Fibroblast of peridontal ligament (primary cell): ENCODE measurements at regions not wholly inside any gene's neighbourhood (a gene's known extent, or its start where the extent isn't known, plus 50 kb on each side); places are given as distances from the start of the nearest gene placed in this dataset.
"Not testable (repeated sequence)": the region's sequence is repeated elsewhere in the genome, so short reads cannot be mapped to it uniquely, and the experiment has no call there.

Experiments used
- DNase-seq: peaks from one replicate; pipeline ENCODE4 v3.0.0-alpha.2; 2010; ENCODE audit errors: extremely low read depth

DNA sequence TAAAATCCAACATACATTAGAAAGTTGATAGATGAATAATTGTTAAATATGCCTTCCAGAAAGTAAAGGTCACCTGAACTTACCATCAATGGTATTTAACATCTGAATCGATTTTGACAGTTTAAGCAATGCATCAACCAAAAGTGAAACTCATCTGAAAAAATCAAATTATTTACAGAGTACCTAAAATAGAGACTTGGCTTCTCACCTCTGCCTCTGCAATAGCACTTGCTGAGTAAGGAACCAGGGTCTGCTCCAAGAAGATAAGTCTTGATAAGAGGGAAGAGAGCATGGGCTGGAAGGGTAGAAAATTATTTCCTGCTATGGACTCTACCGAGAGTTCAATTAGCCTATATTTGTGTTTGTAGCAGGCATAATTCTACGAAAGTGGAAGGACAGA lies 868.3 kb downstream of the STIM2 start:
- DNase-seq, result no peak

DNA sequence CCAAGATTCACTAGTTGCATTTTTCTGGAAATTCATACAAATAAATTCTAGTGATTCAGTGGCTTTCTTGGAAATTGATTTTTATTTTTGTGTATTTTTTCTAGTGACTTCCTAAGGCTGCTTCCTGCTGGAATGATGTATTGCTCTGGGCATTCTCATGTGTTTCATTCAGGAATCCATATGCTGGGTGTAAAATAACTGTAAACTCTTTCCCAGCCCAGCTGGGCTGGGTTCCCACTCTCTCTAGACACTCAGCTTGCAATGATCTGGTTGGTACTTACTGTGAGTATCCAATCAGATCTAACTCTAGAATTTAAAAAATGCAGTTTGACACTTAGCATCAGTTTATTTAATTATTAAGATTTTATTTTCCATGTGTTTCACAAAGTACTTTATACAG lies 882.2 kb downstream of the STIM2 start:
- no peak for DNase-seq

DNA sequence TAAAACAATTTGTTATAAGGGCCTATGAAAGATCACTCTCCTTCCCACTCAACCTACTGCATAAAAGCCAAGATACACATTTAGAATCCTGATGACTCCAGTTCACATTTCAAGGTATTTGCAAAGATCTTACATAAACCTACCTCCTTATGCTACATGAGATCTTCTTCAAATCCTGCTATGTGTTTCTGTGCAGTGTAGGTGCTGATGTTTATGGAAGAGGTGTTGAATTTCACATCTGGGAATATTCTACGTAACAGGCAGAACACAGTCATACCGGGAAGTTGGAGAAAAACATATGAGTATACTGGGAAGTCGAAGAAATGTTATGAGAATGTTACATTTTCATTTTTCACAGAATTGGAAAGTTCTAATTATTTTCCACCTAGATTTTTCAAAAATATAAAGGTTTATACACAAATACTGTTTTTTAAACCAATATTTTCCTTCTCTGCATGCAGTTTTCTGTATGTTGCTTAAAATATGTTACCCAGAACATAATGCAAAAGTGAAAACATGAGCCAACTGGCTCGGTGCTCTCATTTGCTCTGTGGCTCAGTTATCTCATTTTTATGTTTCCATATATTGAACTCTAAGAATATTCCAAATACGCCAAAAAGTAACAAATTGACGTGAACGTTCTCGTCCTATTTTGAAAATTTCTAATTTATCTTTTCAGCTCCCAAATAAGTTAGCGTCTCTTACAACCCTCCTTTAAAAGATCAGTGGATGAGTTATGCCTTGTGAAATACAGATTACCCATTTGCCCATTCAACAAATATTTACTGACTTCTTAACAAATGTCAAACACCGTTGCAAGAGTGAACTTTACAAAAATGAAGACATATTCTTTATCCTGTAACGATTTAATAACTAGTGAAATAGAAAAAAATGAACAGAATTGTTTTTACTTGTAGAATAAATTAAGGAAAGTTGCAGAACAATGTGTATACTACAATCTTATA lies 899.3 kb downstream of the STIM2 start:
- DNase-seq, result no peak

DNA sequence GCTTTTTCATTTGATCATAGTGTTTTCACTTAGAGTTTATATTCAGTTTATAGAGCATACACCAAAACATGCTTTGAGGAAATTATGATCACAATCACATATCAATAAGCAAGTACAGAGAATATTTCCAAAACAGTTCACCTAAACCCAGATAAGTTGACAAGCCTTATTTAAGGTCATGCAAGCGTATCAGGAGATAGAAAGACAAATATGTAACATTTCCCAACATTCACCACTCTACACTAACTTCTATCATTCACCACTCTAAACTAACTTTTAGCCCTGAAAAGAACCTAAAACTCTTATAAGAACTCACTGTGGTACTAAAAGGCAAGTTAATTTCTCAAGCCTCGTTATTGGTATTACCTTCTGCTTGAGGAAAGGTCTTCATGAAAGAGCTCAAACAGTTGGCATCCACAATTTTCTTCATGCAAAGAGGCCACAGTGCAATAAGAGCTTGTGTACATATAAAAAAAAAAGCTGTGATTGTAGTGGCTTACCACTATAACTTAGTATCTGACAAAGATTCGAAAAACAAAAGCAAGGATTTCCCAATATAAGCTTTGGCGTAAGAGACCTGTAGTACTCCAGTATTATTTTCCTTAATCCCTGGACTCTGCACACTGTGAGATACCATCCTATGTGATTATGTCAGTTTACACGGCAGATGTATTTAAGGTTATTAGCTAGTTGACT lies 903.3 kb downstream of the STIM2 start:
- no peak for DNase-seq

DNA sequence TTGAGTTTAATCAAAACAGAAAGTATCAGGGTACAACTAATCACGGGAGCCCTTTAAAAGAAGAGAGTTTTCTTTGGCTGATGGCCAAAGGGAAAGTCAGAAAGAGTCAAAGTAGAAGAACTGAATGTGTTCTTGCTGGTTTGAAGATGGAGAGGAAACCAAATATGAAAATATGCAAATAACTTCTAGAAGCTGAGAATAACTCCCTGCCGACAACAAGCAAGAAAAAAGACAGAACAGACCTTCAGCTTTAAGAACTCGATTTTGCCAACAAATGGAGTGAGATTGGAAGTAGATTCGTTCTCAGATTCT lies 903.8 kb downstream of the STIM2 start:
- no peak for DNase-seq

DNA sequence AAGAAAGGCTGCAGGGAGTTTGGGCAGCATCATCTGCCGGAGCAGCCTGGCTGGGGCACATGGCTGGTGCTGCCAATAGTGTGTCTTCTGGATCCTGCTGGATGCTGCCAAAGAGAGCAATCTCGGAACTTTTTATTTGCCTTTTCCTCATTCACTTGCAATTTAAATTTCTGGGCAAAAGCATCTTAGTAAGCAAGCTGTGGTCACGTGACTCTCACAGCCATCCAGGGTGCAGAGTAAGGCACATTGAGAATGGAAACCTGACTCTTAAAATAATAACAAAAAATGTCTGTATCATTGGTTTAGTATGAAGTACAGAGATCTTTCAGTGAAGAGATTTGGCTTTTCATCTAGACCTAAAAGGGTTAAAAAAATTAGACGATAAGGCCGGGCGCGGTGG lies 910.3 kb downstream of the STIM2 start:
- DNase-seq, result no peak

DNA sequence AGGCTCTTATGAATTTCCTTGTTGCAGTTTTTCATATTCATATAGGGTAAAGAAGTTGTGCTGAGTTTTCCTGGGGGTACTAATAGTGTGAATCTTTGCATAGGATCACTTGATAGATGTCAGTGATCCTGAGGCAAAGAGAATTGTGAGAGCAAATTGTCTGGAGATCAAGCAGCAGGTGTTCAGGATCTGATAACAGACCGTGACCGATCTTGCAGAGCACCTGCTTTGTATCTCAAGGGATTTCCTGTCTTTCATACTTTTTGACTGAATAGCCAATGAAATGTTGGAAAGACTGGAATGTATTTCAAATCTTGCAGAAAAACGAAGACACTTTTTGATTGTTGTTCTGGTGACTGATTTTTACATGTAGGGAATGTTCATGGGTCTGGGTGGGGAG lies 914.5 kb downstream of the STIM2 start:
- no peak for DNase-seq

DNA sequence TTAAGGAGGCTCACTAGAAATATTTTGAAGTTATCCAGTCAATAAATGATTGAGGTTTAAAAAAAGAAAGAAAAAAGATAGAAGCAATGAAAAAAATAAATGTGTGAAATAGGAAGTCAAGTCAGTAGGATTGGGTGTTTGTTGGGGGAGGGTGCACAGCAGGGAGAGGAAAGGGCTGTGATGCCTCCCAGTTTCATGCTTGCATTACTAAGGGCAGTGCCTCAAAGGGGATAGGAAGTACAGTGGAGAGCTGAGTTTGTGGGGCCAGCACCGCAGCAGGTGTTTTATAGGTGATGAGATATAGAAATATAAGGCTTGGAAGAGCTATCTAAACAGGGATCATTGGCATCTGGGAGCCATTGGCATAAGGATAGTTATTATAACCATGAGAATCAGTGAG lies 919.2 kb downstream of the STIM2 start:
- no peak for DNase-seq

DNA sequence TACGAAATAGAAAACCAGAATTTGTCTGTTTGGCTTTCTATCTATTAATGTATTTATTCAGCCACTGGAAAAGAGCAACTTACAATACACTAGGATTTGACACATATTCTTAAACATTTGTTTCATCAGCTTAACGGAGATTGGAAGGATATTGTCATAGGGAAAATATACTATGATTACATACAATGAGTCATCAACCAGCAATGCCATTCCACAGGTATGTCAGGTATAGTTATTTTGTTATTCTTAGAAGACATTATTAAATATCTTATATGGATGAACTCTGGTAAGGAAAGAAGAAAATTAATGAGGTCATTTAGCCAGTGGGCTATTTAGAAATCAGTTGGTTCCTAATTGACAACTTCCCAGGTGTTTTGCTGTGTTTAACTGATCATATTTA lies 926.6 kb downstream of the STIM2 start:
- no peak for DNase-seq

DNA sequence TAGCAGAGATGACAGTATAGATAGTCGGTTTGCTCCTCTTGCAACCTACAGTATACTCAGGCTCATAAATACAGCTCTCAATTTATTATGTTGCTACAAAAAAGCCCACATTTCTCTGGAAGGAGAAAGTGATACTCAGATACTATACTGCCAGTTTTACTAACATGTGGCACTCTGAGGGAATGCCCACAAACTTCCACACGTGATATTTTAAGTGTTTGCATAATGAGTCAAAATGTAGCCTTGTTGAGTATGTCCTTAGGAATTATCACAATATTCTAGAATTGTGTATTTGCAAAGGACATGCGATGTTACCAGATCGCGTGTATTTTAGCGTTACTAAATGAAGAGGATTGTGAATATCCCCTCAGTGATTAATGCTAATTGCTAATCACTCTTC lies 929.1 kb downstream of the STIM2 start:
- DNase-seq, result no peak

DNA sequence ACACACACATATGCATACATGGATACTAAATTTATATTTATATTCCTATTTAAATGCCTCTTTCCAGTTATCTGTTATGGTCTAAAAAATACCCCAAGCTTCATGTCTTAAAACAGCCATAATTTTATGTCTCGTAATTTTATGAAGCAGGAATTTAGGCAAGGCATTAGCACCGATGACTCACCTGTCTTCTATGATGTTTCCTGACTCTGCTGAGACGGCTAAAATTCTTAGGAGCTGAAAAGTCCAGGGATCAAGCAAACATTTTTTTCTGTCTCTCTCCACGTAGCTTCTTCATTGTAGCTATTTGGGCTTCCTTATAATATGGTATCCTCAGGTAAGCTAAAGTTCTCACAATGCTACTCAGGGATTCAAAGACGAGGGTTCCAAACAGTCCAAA lies 930.3 kb downstream of the STIM2 start:
- DNase-seq, result no peak

DNA sequence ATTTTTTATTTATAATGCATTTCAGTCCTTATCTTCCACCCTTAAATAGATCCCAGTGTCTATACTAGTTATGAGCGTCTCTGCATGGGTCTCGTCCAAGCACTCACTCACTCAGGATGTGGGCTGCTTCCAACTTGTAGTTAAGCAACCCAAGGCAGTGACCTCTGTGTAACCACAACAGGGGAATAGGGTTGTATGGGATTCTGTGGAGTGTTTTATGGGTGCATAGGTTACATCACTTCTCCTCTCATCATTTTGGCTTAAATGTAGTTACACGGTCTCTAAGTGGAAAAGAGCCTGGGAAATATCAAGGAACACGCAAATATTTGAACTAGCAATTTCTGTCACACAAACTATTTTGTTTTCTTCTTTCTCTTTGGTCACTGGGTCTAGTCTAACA lies 931.0 kb downstream of the STIM2 start:
- DNase-seq, result no peak

DNA sequence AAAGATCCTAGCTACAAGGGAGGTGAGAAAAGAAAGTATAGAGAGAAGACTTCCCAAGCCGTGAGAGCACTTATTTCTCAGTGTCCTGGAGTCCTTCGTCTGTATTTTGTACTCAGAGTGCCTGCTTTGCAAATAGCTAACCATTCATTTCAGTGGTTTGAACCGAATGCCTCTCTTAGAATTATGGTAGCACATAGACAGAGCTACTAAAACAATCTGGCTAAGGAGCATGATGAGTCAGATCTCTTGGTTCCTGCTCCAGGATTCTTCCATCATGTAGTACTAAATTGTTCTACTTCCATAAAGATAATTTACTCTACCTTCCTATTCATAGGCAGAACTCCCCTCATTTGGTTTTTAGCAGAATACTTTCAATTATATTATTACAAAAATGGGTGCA lies 946.6 kb downstream of the STIM2 start:
- DNase-seq, result no peak

DNA sequence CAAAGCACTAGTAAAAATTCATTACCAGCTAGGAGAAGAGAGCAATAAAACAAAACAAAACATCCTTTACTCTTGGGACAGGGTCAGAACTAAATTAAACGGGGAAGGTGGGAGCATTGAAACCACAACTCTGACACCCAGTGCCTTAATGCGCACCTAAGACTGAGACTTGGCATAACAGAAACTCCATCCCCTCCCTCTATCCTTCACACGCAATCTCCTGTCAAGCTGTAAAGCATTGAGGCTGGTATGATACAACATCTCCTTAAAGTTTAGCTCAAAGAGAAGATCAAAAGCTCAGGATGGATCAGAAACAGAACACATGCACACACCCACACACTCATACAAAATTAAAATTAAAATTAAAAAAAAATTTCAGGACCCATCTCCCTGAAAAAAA lies 951.3 kb downstream of the STIM2 start:
- DNase-seq, result no peak

DNA sequence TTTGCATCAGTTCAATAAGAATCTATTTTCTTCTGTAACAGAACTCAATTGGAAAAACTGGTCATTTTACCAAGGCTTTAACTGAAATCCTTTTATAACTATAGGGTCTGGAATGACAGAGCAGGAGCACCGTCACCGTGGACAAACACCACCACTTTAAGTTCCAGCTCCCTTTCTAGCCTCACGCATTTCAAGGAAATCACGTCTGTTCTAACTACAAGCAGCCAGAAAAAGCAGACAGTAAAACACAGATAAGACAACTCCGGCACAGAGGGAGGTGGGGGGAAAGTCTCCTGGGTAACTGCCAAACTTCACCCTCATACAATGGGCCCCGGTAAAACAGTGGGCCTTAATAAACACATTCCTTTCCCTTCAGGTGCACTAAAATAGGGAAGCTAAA lies 952.6 kb downstream of the STIM2 start:
- not testable (repeated sequence) for DNase-seq

DNA sequence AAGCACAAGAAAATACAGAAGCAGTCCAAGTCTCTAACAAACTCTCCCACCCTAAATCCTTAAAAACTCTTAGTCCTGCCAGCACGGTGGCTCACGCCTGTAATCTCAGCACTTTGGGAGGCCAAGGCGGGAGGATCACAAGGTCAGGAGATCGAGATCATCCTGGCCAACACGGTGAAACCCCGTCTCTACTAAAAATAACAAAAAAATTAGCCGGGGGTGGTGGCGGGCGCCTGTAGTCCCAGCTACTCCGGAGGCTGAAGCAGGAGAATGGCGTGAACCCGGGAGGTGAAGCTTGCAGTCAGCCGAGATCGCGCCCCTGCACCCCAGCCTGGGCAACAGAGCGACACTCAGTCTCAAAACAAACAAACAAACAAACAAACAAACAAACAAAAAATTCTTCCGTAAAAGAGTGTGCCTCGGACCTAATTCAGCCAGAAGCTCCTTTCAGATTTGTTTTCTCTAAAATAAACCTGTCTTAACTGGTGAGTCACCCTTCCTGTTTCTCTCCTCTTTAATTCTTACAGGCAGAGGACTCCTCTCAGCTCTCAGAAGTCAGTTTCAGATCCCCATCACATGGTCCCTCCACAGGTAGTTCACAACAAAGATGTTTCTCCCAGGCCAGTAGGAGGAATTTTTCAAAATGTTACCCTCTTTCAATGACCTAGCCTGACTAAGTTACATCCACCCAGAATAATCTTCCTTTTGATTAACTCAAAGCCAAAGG lies 953.2 kb downstream of the STIM2 start:
- DNase-seq, result not testable (repeated sequence)

DNA sequence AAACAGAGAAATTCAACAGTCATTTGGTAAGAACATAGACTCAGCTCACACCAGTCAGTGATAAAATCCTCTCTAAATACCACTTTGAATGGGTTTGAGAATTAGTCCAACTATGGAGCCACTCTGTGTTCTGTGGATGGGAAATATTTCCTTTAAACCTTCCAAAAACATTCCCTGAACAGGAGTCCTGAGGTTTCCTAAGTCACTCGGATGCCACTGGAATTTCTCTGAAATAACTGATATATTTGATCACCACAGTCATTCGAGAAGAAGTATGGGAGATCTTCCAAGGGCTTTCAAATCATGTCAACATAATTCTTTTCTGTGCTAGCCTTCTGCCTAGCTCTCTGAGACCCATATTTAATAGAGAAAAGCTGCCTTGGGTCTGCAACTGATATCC lies 958.6 kb downstream of the STIM2 start:
- DNase-seq, result no peak

DNA sequence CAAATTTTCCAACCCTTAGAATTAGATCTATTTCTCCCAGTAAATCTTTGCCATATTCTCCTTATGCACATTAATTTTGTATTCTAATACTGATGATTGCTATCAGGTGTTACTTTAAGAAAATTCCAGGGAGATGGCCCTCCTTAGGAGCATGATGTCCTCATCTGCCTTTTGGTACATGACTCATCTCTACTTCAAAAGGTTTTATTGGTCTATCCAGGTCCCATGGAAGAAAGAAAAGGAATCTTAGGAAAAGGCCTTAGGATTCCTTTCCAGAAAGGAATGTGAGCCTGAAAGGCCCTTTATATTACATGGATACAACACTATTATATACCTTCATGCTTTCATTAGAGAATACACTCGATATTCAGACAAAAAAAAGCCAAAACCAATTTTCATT lies 968.2 kb downstream of the STIM2 start:
- DNase-seq, result no peak

DNA sequence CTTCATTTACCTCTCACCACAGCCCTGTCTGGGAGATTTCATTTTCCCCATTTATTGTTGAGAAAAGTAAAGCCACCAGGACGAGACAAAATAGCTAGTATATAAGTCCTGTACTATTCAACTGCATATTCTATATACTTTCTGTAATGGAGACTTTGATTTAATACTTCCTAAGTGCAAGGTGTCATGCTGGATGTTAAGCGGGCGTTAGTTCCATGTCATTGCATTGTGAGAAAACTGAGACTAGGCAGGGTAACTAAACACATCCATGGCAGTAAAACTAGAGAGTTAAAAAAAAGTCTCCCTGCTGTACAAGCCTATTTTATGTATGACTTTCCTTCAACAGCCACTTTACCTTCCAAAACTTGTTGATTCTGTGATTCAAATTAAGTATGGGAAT lies 969.6 kb downstream of the STIM2 start:
- DNase-seq, result no peak

DNA sequence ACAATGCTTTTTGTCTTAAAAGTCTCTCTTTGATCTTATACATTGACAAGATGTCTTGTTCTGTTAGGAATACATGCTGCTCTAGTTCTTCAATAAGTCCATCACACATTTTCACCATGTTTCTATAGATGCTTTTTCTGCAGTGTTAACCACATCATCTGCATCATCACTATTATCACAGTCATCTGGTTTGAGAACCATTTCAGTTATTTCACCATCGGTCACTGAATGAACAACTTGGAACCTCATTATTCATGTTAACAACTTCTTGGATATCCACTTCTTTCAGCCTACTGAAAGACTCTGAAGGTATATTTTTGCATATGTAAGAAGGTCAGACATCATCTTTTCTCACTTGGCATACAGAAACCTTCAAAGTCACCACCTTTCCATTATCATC lies 975.2 kb downstream of the STIM2 start:
- DNase-seq, result no peak

DNA sequence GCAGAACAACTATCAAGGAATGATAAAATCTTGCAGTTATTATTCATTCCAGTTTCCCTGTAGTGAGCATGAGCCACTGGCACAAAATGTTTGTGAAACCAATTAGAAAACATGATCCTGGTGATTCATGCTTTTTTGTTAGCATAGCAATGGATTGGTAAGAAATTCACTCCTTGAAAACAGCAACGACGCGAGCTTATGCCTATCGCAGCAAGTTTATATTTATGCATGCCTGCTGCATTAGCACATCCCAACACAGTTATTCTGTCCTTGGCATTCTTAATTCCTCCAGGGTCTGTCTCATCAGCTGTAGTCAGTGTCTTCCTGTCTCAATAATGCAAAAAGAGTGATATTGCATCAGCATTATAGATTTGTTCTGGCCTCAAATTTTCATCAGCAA lies 975.9 kb downstream of the STIM2 start:
- DNase-seq, result no peak

DNA sequence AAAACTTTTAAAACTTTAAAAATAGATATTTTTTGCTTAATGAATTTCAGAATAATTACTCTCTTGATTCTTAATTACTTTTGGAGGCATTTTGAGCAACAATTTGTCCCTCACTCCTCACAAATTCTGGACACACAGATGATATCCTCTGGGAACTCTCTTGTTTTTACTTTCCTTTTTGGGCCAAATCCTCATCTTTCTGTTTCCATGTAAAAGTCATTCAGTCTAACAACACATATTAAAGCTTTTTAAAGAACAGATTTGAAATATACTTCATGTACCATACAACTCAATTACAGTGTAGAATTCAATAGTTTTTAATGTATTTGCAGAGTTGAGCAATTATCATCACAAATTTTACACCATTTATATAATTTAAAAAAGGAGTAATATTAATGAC lies 983.1 kb downstream of the STIM2 start:
- DNase-seq, result no peak

DNA sequence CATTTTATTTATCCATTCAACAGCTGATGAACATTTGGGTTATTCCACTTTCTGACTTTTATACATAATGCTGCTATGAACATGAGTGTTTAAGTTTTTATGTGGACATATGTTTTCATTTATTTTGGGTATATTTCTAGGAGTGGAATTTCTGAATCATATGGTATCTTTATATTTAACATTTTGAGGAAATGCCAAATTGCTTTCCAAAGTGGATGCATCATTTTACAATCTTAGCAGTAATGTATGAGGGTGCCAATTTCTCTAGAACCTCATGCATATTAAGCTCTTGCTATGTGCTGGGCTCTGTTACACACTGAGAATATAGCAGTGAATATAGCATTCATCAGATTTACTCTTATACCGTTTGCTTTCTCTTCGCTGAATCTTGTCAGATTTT lies 983.7 kb downstream of the STIM2 start:
- no peak for DNase-seq
